ENCODE measurements at regions not wholly inside any gene's neighbourhood (a gene's known extent, or its start where the extent isn't known, plus 50 kb on each side); places are given as distances from the start of the nearest gene placed in this dataset.

- TF ChIP-seq CTCF (tag by site-specific recombination; IDR thresholded peaks at IDR 0.05) (no peak), REST (tag by site-specific recombination; IDR thresholded peaks at IDR 0.05) (no peak), ZNF501 (tag by site-specific recombination; IDR thresholded peaks at IDR 0.05) (no peak), ZNF292 (tag by site-specific recombination; IDR thresholded peaks at IDR 0.05; ENCODE audit: borderline replicate concordance, low read depth) (no peak), ZNF670 (tag by site-specific recombination; IDR thresholded peaks at IDR 0.05; ENCODE audit: low read depth) (no peak), WT1 (tag by site-specific recombination; IDR thresholded peaks at IDR 0.05) (no peak), ZNF624 (tag by site-specific recombination; IDR thresholded peaks at IDR 0.05) (no peak), YY1 (tag by site-specific recombination; IDR thresholded peaks at IDR 0.05) (no peak), KLF9 (tag by site-specific recombination; IDR thresholded peaks at IDR 0.05; ENCODE audit: low read depth) (no peak)
Measured at GRCh38 chr18:7291046-7291445, 60.2 kb downstream of the LRRC30 start.

All from HEK293 (cell line).